GM21825 (cell line): ENCODE measurements at regions not wholly inside any gene's neighbourhood (a gene's known extent, or its start where the extent isn't known, plus 50 kb on each side); places are given as distances from the start of the nearest gene placed in this dataset.

Source experiments
- ATAC-seq: cut with Tn5 transposase; IDR thresholded peaks from one replicate; pipeline ENCODE4 v1.9.1; 2021; ENCODE audit warnings: mild to moderate bottlenecking, moderate library complexity; ENCODE audit not compliant: unreplicated experiment

GRCh38 chr16:51630076-51630475 is 479.0 kb upstream of the SALL1 start:
- ATAC-seq = no peak

GRCh38 chr16:51629576-51629975 is 478.5 kb upstream of the SALL1 start:
- ATAC-seq = no peak

GRCh38 chr16:51624080-51624775 is 473.2 kb upstream of the SALL1 start:
- no peak for ATAC-seq

GRCh38 chr16:51621610-51622009 is 470.5 kb upstream of the SALL1 start:
- ATAC-seq = no peak

- ATAC-seq = no peak
These were observed 464.1 kb upstream of the SALL1 start for GRCh38 chr16:51615141-51615540.

- ATAC-seq = no peak
These were observed 456.2 kb upstream of the SALL1 start for GRCh38 chr16:51607201-51607651.

GRCh38 chr16:51596247-51596646 is 445.2 kb upstream of the SALL1 start:
- no peak for ATAC-seq

GRCh38 chr16:51592535-51593300 is 441.6 kb upstream of the SALL1 start:
- no peak for ATAC-seq

- ATAC-seq = no peak
These were observed 441.0 kb upstream of the SALL1 start for GRCh38 chr16:51592001-51592501.

GRCh38 chr16:51591480-51591879 is 440.4 kb upstream of the SALL1 start:
- no peak for ATAC-seq

- ATAC-seq = no peak
These were observed 428.7 kb upstream of the SALL1 start for GRCh38 chr16:51579652-51580360.

- ATAC-seq = no peak
These were observed 426.7 kb upstream of the SALL1 start for GRCh38 chr16:51577621-51578303.

GRCh38 chr16:51576498-51577195 is 425.6 kb upstream of the SALL1 start:
- ATAC-seq = no peak

GRCh38 chr16:51573191-51573590 is 422.1 kb upstream of the SALL1 start:
- ATAC-seq = no peak

- ATAC-seq = peak; percentile 46
These were observed 418.3 kb upstream of the SALL1 start for GRCh38 chr16:51569203-51569931.

- no peak for ATAC-seq
These were observed 416.8 kb upstream of the SALL1 start for GRCh38 chr16:51567911-51568310.

GRCh38 chr16:51565184-51565583 is 414.1 kb upstream of the SALL1 start:
- ATAC-seq = no peak

GRCh38 chr16:51562891-51563290 is 411.8 kb upstream of the SALL1 start:
- ATAC-seq = no peak

GRCh38 chr16:51559901-51560300 is 408.8 kb upstream of the SALL1 start:
- no peak for ATAC-seq

GRCh38 chr16:51557670-51558069 is 406.6 kb upstream of the SALL1 start:
- no peak for ATAC-seq
